G401.6 (cell line): ENCODE measurements at regions not wholly inside any gene's neighbourhood (a gene's known extent, or its start where the extent isn't known, plus 50 kb on each side); places are given as distances from the start of the nearest gene placed in this dataset.
"Not testable (repeated sequence)": the region's sequence is repeated elsewhere in the genome, so short reads cannot be mapped to it uniquely, and the experiment has no call there.

Source experiments
- FAIRE-seq: peaks from 2 replicates; lab custom pipeline; 2012; peaks lifted over from hg19 to GRCh38; lab: Jason Lieb, UNC

- FAIRE-seq = no peak
Measured at GRCh38 chr4:18138076-18138665, 116.6 kb upstream of the LCORL start.

- no peak for FAIRE-seq
Measured at GRCh38 chr4:18134111-18134510, 112.6 kb upstream of the LCORL start.

GRCh38 chr4:18130256-18130655 lies 108.7 kb upstream of the LCORL start:
- no peak for FAIRE-seq

GRCh38 chr4:18128241-18128640 lies 106.7 kb upstream of the LCORL start:
- no peak for FAIRE-seq

GRCh38 chr4:18127030-18127429 lies 105.5 kb upstream of the LCORL start:
- no peak for FAIRE-seq

- no peak for FAIRE-seq
Measured at GRCh38 chr4:18113710-18114331, 92.3 kb upstream of the LCORL start.

GRCh38 chr4:18111081-18111480 lies 89.5 kb upstream of the LCORL start:
- no peak for FAIRE-seq

GRCh38 chr4:18110099-18110498 lies 88.5 kb upstream of the LCORL start:
- no peak for FAIRE-seq

- FAIRE-seq = no peak
Measured at GRCh38 chr4:18109676-18110075, 88.1 kb upstream of the LCORL start.

GRCh38 chr4:18107848-18108528 lies 86.4 kb upstream of the LCORL start:
- FAIRE-seq = not testable (repeated sequence)

GRCh38 chr4:18106620-18107019 lies 85.1 kb upstream of the LCORL start:
- no peak for FAIRE-seq

- FAIRE-seq = no peak
Measured at GRCh38 chr4:18105030-18106011, 83.8 kb upstream of the LCORL start.

GRCh38 chr4:18103876-18104605 lies 82.5 kb upstream of the LCORL start:
- FAIRE-seq = no peak

GRCh38 chr4:18100657-18101056 lies 79.1 kb upstream of the LCORL start:
- FAIRE-seq = no peak

GRCh38 chr4:18090447-18090846 lies 68.9 kb upstream of the LCORL start:
- not testable (repeated sequence) for FAIRE-seq

GRCh38 chr4:18082236-18082635 lies 60.7 kb upstream of the LCORL start:
- FAIRE-seq = no peak

- no peak for FAIRE-seq
Measured at GRCh38 chr4:18081708-18082107, 60.2 kb upstream of the LCORL start.

- no peak for FAIRE-seq
Measured at GRCh38 chr4:18077808-18078207, 56.3 kb upstream of the LCORL start.

GRCh38 chr4:18075823-18076433 lies 54.4 kb upstream of the LCORL start:
- FAIRE-seq = no peak

GRCh38 chr4:18071894-18072293 lies 50.3 kb upstream of the LCORL start:
- FAIRE-seq = no peak
